ENCODE measurements at regions not wholly inside any gene's neighbourhood (a gene's known extent, or its start where the extent isn't known, plus 50 kb on each side); places are given as distances from the start of the nearest gene placed in this dataset.

DNA sequence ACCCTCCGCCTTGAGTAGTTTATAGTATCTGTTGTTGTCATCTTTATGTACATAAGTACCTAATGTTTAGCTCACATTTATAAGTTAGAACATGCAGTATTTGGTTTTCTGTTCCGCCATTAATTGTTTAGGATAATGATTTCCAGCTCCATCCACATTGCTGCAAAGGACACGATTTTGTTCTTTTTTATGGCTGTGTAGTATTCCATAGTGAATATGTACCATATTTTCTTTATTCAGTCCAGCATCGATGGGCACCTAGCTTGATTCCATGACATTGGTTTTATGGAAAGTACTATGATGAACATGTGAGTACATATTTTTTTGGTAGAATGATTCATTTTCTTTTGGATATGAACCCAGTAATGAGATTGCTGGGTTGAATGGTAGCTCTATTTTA lies 174.4 kb upstream of the SPRY2 start (continued):
- TF ChIP-seq, protein P1, sequence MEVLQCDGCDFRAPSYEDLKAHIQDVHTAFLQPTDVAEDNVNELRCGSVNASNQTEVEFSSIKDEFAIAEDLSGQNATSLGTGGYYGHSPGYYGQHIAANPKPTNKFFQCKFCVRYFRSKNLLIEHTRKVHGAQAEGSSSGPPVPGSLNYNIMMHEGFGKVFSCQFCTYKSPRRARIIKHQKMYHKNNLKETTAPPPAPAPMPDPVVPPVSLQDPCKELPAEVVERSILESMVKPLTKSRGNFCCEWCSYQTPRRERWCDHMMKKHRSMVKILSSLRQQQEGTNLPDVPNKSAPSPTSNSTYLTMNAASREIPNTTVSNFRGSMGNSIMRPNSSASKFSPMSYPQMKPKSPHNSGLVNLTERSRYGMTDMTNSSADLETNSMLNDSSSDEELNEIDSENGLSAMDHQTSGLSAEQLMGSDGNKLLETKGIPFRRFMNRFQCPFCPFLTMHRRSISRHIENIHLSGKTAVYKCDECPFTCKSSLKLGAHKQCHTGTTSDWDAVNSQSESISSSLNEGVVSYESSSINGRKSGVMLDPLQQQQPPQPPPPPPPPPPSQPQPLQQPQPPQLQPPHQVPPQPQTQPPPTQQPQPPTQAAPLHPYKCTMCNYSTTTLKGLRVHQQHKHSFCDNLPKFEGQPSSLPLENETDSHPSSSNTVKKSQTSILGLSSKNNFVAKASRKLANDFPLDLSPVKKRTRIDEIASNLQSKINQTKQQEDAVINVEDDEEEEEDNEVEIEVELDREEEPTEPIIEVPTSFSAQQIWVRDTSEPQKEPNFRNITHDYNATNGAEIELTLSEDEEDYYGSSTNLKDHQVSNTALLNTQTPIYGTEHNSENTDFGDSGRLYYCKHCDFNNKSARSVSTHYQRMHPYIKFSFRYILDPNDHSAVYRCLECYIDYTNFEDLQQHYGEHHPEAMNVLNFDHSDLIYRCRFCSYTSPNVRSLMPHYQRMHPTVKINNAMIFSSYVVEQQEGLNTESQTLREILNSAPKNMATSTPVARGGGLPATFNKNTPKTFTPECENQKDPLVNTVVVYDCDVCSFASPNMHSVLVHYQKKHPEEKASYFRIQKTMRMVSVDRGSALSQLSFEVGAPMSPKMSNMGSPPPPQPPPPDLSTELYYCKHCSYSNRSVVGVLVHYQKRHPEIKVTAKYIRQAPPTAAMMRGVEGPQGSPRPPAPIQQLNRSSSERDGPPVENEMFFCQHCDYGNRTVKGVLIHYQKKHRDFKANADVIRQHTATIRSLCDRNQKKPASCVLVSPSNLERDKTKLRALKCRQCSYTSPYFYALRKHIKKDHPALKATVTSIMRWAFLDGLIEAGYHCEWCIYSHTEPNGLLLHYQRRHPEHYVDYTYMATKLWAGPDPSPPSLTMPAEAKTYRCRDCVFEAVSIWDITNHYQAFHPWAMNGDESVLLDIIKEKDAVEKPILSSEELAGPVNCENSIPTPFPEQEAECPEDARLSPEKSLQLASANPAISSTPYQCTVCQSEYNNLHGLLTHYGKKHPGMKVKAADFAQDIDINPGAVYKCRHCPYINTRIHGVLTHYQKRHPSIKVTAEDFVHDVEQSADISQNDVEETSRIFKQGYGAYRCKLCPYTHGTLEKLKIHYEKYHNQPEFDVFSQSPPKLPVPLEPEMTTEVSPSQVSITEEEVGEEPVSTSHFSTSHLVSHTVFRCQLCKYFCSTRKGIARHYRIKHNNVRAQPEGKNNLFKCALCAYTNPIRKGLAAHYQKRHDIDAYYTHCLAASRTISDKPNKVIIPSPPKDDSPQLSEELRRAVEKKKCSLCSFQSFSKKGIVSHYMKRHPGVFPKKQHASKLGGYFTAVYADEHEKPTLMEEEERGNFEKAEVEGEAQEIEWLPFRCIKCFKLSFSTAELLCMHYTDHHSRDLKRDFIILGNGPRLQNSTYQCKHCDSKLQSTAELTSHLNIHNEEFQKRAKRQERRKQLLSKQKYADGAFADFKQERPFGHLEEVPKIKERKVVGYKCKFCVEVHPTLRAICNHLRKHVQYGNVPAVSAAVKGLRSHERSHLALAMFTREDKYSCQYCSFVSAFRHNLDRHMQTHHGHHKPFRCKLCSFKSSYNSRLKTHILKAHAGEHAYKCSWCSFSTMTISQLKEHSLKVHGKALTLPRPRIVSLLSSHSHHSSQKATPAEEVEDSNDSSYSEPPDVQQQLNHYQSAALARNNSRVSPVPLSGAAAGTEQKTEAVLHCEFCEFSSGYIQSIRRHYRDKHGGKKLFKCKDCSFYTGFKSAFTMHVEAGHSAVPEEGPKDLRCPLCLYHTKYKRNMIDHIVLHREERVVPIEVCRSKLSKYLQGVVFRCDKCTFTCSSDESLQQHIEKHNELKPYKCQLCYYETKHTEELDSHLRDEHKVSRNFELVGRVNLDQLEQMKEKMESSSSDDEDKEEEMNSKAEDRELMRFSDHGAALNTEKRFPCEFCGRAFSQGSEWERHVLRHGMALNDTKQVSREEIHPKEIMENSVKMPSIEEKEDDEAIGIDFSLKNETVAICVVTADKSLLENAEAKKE (CRISPR knock-in tag; IDR thresholded peaks at IDR 0.05), result no peak
- TF ChIP-seq ZNF331 (CRISPR knock-in tag; IDR thresholded peaks at IDR 0.05; ENCODE audit: low read depth) (no peak), POLR2AphosphoS5 (IDR thresholded peaks at IDR 0.05; ENCODE audit: low read depth) (no peak), NANOG (IDR thresholded peaks at IDR 0.05; ENCODE audit: borderline replicate concordance) (no peak)
- TF ChIP-seq, protein P2, sequence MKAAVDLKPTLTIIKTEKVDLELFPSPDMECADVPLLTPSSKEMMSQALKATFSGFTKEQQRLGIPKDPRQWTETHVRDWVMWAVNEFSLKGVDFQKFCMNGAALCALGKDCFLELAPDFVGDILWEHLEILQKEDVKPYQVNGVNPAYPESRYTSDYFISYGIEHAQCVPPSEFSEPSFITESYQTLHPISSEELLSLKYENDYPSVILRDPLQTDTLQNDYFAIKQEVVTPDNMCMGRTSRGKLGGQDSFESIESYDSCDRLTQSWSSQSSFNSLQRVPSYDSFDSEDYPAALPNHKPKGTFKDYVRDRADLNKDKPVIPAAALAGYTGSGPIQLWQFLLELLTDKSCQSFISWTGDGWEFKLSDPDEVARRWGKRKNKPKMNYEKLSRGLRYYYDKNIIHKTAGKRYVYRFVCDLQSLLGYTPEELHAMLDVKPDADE (IDR thresholded peaks at IDR 0.05), result no peak

DNA sequence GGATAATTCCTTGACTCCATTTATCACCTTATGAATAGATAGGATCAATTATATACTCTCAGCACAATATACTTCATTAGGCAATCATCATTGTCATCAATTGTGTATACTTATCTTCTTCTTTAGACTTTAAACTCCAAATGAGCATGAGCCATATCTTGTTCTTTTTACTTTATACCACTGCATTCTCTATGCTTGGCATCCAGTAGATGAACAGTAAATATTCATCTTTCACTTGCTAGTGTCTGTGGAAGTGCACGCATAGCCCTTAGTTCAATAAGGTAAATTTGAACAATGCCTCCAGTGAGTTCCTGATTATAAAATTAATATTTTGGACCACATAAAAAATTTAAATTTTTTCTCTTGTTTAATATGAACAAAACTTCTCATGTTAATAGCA lies 172.3 kb upstream of the SPRY2 start:
- no peak overlapping the region for H3K4me2 ChIP-seq
- no peak overlapping the region for H3K27ac ChIP-seq (ENCODE audit: low read depth)
- DNase-seq (ENCODE audit: low spot score) (no peak), ATAC-seq (no peak)
- no peak overlapping the region for H3K4me3 ChIP-seq
- no peak overlapping the region for H3K4me3 Mint-ChIP-seq
- H3K27me3 Mint-ChIP-seq (ENCODE audit: insufficient read depth, low read depth, poor library complexity), result no peaks in the 10 kb centered on the region
- H3K27ac Mint-ChIP-seq, result no peak overlapping the region
- H2AFZ ChIP-seq, result no peak overlapping the region
- no peaks in the 10 kb centered on the region for H3K9me2 ChIP-seq (ENCODE audit: insufficient read depth)
- H3F3A ChIP-seq (replicated peaks; ENCODE audit: low read depth), result no peaks in the 10 kb centered on the region
- no peaks in the 10 kb centered on the region for H3K79me2 ChIP-seq (replicated peaks; ENCODE audit: insufficient read depth)
- no peaks in the 10 kb centered on the region for H4K20me1 ChIP-seq (replicated peaks; ENCODE audit: insufficient read depth)
- no peaks in the 10 kb centered on the region for H3K4me1 ChIP-seq (ENCODE audit: insufficient read depth)
- H3K36me3 ChIP-seq (ENCODE audit: insufficient read depth), result 0 out of 2 replicates have a peak, but pooled peaks cover 4% of the 10 kb centered on the region
- H3K4me1 Mint-ChIP-seq, result no peaks in the 10 kb centered on the region
- H3K36me3 Mint-ChIP-seq (ENCODE audit: low read depth), result peaks cover 11% of the 10 kb centered on the region; the same call in 2 of the 3 replicates
- H3K9me3 Mint-ChIP-seq, result peaks cover 27% of the 10 kb centered on the region
- H3K27me3 ChIP-seq (ENCODE audit: insufficient read depth), result no peaks in the 10 kb centered on the region
- TF ChIP-seq, protein P1 (CRISPR knock-in tag; IDR thresholded peaks at IDR 0.05), result no peak
- TF ChIP-seq, protein P2 (IDR thresholded peaks at IDR 0.05), result no peak
